ENCODE measurements at regions not wholly inside any gene's neighbourhood (a gene's known extent, or its start where the extent isn't known, plus 50 kb on each side); places are given as distances from the start of the nearest gene placed in this dataset.
A peak's percentile ranks its signal among the peaks of the same experiment; 100 is the strongest.

- Histone ChIP-seq H3K36me3 (no peaks in the 10 kb centered on the region), H3K27ac (peak overlapping the region in 4 of 5 donors; percentile 22 to 91 (median 30)), H3K9me3 (no peaks in the 10 kb centered on the region), H3K4me3 (no peak overlapping the region), H3K4me1 (peaks cover 25 to 40% (median 32%) of the 10 kb centered on the region in 4 donors), H3K27me3 (no peaks in the 10 kb centered on the region)
- DNase-seq: no peak
- intact Hi-C loops (cut with DNase I; ENCODE audit: low total_unique reads): no loop called here
- TF ChIP-seq EP300 (IDR thresholded peaks at IDR 0.05): no peak
- TF ChIP-seq POLR2A (IDR thresholded peaks at IDR 0.05): no peak
- no peak for TF ChIP-seq POLR2AphosphoS5 (IDR thresholded peaks at IDR 0.05)
- no peak for TF ChIP-seq CTCF (IDR thresholded peaks at IDR 0.05)
- WGBS, 5 donors: 73 to 95% (median 88%) methylated on average over 2 of the region's 2 CpGs
These were observed 107.6 kb upstream of the FUT8 start for GRCh38 chr14:65304963-65305362.

GRCh38 chr14:65308536-65308935, 104.0 kb upstream of the FUT8 start:
- TF ChIP-seq CTCF (IDR thresholded peaks at IDR 0.05) (no peak), POLR2AphosphoS5 (IDR thresholded peaks at IDR 0.05) (no peak), POLR2A (IDR thresholded peaks at IDR 0.05) (no peak), EP300 (IDR thresholded peaks at IDR 0.05) (no peak)
- intact Hi-C loops (cut with DNase I; ENCODE audit: low total_unique reads): no loop called here
- H3K27me3 ChIP-seq: no peaks in the 10 kb centered on the region

GRCh38 chr14:65310568-65310967, 102.0 kb upstream of the FUT8 start:
- no peaks in the 10 kb centered on the region for H3K36me3 ChIP-seq
- intact Hi-C loops (cut with DNase I; ENCODE audit: low total_unique reads): no loop called here
- H3K4me3 ChIP-seq: no peak overlapping the region
- peaks cover 0 to 4% (median 0%) of the 10 kb centered on the region in 4 donors for H3K4me1 ChIP-seq
- H3K27ac ChIP-seq: no peak overlapping the region
- H3K9me3 ChIP-seq: no peaks in the 10 kb centered on the region
- TF ChIP-seq EP300 (IDR thresholded peaks at IDR 0.05) (no peak), CTCF (IDR thresholded peaks at IDR 0.05) (no peak), POLR2A (IDR thresholded peaks at IDR 0.05) (no peak), POLR2AphosphoS5 (IDR thresholded peaks at IDR 0.05) (no peak)
- H3K27me3 ChIP-seq: no peaks in the 10 kb centered on the region
- WGBS, 5 donors: 77 to 82% (median 80%) methylated on average over 2 of the region's 2 CpGs
- DNase-seq: no peak

More at GRCh38 chr14:65308536-65308935, 104.0 kb upstream of the FUT8 start:
- no peak for DNase-seq
- Histone ChIP-seq H3K27ac (no peak overlapping the region), H3K4me3 (no peak overlapping the region), H3K36me3 (no peaks in the 10 kb centered on the region), H3K4me1 (peaks cover 7 to 17% (median 8%) of the 10 kb centered on the region in 4 donors), H3K9me3 (no peaks in the 10 kb centered on the region)

GRCh38 chr14:65312859-65313258, 99.7 kb upstream of the FUT8 start:
- TF ChIP-seq POLR2A (IDR thresholded peaks at IDR 0.05): no peak
- no peak for TF ChIP-seq POLR2AphosphoS5 (IDR thresholded peaks at IDR 0.05)
- no peak for TF ChIP-seq EP300 (IDR thresholded peaks at IDR 0.05)
- TF ChIP-seq CTCF (IDR thresholded peaks at IDR 0.05): no peak
- WGBS, 5 donors: 73 to 83% (median 75%) methylated on average over 6 of the region's 6 CpGs

More at GRCh38 chr14:65312859-65313258, 99.7 kb upstream of the FUT8 start:
- intact Hi-C loops (cut with DNase I; ENCODE audit: low total_unique reads): no loop called here
- Histone ChIP-seq H3K4me3 (no peak overlapping the region), H3K36me3 (no peaks in the 10 kb centered on the region), H3K27ac (peak overlapping the region in 1 of 5 donors; percentile 10), H3K27me3 (no peaks in the 10 kb centered on the region), H3K9me3 (peaks cover 0 to 5% (median 0%) of the 10 kb centered on the region in 4 donors), H3K4me1 (peaks cover 0 to 4% (median 0%) of the 10 kb centered on the region in 4 donors)
- DNase-seq: no peak
